Progenitor cell of endocrine pancreas (in vitro differentiated cells): ENCODE measurements at regions not wholly inside any gene's neighbourhood (a gene's known extent, or its start where the extent isn't known, plus 50 kb on each side); places are given as distances from the start of the nearest gene placed in this dataset.

Experiments used
- DNase-seq: peaks from one replicate; pipeline ENCODE4 v3.0.0; 2021; ENCODE audit warnings: low spot score; ENCODE audit not compliant: unreplicated experiment
- H3K27ac Mint-ChIP-seq: 2 replicates; pipeline ENCODE4 v1.8.0; 2021; ENCODE audit warnings: mild to moderate bottlenecking, moderate library complexity, mixed read lengths
- H3K27me3 Mint-ChIP-seq: 2 replicates; pipeline ENCODE4 v1.8.0; 2021; ENCODE audit warnings: mixed read lengths
- H3K36me3 Mint-ChIP-seq: 2 replicates; pipeline ENCODE4 v1.8.0; 2022; ENCODE audit warnings: mixed read lengths; ENCODE audit not compliant: insufficient read depth
- H3K4me1 Mint-ChIP-seq: 2 replicates; pipeline ENCODE4 v1.8.0; 2021; ENCODE audit warnings: low read depth, mixed read lengths
- H3K4me3 Mint-ChIP-seq: 2 replicates; pipeline ENCODE4 v1.8.0; 2021; ENCODE audit warnings: low read depth, mild to moderate bottlenecking, moderate library complexity, mixed read lengths
- H3K9me3 Mint-ChIP-seq: 2 replicates; pipeline ENCODE4 v1.8.0; 2021; ENCODE audit warnings: low read depth, mixed read lengths
- CTCF ChIP-seq: fragments of 200-600 bp; sonication (generic); IDR thresholded peaks from one replicate; pipeline ENCODE4 v1.5.0; 2021; ENCODE audit warnings: antibody characterized with exemption, mild to moderate bottlenecking; ENCODE audit not compliant: unreplicated experiment

GRCh38 chr1:212217633-212218032, 67.6 kb upstream of the PPP2R5A start:
- no peak overlapping the region for H3K4me3 Mint-ChIP-seq

GRCh38 chr1:212218065-212218464, 67.1 kb upstream of the PPP2R5A start:
- DNase-seq, result no peak
- H3K9me3 Mint-ChIP-seq, result no peaks in the 10 kb centered on the region
- TF ChIP-seq CTCF, result no peak
- peaks cover 21% of the 10 kb centered on the region for H3K4me1 Mint-ChIP-seq
- H3K4me3 Mint-ChIP-seq, result no peak overlapping the region
- no peak overlapping the region for H3K27ac Mint-ChIP-seq
- no peaks in the 10 kb centered on the region for H3K36me3 Mint-ChIP-seq
- peaks cover 2% of the 10 kb centered on the region for H3K27me3 Mint-ChIP-seq

More at GRCh38 chr1:212217633-212218032, 67.6 kb upstream of the PPP2R5A start:
- TF ChIP-seq CTCF, result no peak
- H3K4me1 Mint-ChIP-seq, result peaks cover 21% of the 10 kb centered on the region
- no peak for DNase-seq
- no peaks in the 10 kb centered on the region for H3K36me3 Mint-ChIP-seq
- H3K27ac Mint-ChIP-seq, result no peak overlapping the region
- no peaks in the 10 kb centered on the region for H3K9me3 Mint-ChIP-seq
- peaks cover 2% of the 10 kb centered on the region for H3K27me3 Mint-ChIP-seq

- H3K27me3 Mint-ChIP-seq, result peaks cover 3% of the 10 kb centered on the region
- no peaks in the 10 kb centered on the region for H3K9me3 Mint-ChIP-seq
- no peak for TF ChIP-seq CTCF
- H3K27ac Mint-ChIP-seq, result no peak overlapping the region
- no peak for DNase-seq
- H3K4me3 Mint-ChIP-seq, result no peak overlapping the region
- no peaks in the 10 kb centered on the region for H3K36me3 Mint-ChIP-seq
- peaks cover 21% of the 10 kb centered on the region for H3K4me1 Mint-ChIP-seq
These were observed 66.3 kb upstream of the PPP2R5A start for GRCh38 chr1:212218911-212219310.

- Mint-ChIP-seq H3K36me3 (no peaks in the 10 kb centered on the region), H3K9me3 (no peaks in the 10 kb centered on the region), H3K4me3 (no peak overlapping the region), H3K27ac (peak overlapping the region; percentile 8), H3K27me3 (peaks cover 7% of the 10 kb centered on the region), H3K4me1 (peaks cover 17% of the 10 kb centered on the region)
- no peak for TF ChIP-seq CTCF
- DNase-seq, result no peak
These were observed 65.3 kb upstream of the PPP2R5A start for GRCh38 chr1:212219679-212220463.

- Mint-ChIP-seq H3K27me3 (peaks cover 10% of the 10 kb centered on the region), H3K36me3 (no peaks in the 10 kb centered on the region), H3K9me3 (no peaks in the 10 kb centered on the region), H3K4me1 (peaks cover 15% of the 10 kb centered on the region), H3K27ac (no peak overlapping the region), H3K4me3 (no peak overlapping the region)
- no peak for DNase-seq
- no peak for TF ChIP-seq CTCF
These were observed 63.4 kb upstream of the PPP2R5A start for GRCh38 chr1:212221801-212222200.
